GM18861 (cell line): ENCODE measurements at regions not wholly inside any gene's neighbourhood (a gene's known extent, or its start where the extent isn't known, plus 50 kb on each side); places are given as distances from the start of the nearest gene placed in this dataset.

ENCODE experiments used
- ATAC-seq: cut with Tn5 transposase; IDR thresholded peaks from one replicate; pipeline ENCODE4 v1.9.1; 2021; ENCODE audit not compliant: unreplicated experiment

DNA sequence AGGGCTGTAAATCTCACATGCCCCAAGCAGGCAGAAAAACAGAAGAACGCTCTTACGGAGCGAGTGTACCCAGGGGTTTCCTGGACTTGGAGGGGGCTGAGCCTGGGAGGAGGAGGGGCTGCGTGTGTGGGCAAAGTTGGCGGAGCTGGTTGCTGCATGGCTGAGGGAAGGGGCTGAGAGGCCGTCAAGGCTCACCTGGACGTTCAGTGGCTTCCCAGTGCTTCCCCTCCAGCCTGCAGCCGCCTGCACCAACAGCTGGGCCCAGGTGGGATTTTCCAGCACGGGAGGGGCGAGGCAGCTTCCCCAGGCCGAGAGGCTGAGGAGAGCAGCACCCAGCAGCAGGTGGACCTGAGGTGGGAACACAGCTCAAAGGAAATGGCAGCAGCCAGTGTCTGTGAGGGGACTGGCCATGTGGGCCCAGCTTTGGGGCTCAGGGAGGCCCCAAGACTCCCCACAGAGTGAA is 70.6 kb upstream of the CTDP1 start:
- no peak for ATAC-seq

DNA sequence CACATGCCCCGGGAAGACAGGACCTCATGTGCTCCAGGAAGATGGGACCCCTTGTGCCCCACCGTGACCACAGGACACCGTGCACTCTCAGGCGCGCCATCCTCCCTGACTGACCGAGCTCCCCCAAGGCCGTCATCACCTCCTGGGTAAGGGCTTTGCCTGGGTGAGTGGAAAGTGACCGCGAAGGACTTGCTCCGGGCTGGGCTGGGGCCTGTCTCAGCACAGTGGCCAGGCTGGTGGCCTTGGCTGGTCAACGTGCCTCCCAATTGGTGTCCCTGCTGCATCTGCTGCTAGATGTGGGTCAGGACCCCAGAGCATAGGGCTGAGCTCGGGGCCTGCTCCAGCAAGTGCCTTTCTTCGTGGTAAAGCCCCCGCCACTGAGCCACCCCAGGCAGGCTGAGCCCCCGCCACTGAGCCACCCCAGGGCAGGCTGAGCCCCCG is 69.7 kb upstream of the CTDP1 start:
- ATAC-seq: no peak

GRCh38 chr18:79610461-79611039 is 69.1 kb upstream of the CTDP1 start:
- no peak for ATAC-seq

DNA sequence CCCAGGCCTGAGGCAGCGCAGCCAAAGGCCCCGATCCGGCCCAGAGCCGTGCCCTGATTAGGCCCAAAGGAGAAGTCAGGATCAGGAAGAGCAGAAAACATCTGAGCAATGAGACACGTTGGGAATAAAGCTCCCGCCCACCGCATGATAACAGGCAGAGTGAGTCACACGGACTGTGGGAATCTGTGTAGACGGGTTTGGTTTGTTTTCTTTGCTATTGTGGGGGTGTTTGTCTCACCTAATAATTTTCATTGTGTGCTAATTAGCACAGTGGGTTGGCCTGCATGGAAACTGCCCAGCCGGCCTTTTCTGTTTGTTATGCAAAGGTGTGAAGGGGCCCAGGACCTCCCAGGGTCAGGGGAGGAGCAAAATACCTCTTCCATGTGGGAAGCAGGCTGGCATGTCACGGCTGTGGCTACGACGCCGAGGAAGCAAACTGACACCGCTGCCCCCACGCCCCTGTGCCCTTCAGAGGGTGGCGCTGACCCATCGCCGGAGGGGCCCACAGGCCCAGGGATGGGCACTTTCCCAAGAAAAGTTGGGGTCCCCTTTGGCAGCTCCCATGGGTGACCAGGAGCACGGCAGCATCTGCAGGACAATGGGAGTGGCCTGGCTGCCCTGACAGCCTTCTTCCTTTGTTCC is 68.4 kb upstream of the CTDP1 start:
- ATAC-seq: no peak

DNA sequence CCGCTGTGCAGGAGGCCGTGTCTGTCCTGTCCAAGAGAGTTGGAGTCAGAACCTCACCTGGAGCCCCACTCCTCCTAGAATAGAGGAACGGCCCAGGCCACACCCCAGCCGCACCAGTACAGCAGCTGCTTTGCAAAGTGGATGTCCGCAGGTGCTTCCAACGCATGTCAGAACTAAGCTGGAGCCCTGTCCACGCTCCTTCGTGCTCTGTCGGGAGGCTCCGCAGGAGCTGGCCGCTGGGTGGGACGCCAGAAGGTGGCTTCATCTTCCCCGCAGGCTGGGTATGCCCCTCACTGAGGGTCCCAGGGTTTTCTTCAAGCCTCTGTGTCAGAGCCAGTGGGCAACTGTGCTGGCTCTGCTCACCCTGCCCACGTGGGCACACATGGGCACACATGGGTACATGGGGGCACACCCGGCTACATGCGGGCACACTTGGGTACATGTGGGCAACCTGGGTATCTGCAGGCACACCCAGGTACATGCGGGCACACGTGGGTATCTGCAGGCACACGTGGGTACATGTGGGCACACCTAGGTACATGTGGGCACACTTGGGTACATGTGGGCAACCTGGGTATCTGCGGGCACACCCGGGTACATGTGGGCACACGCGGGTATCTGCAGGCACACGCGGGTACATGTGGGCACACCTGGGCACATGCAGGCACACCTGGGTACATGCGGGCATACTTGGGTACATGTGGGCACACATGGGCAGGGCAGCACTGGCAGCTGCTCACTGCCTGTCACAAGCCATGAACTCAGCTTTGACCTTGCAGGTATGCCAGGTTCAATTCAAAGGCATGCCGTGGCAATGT is 67.1 kb upstream of the CTDP1 start:
- no peak for ATAC-seq

- no peak for ATAC-seq
Observed at GRCh38 chr18:79613186-79613931, 66.2 kb upstream of the CTDP1 start.

GRCh38 chr18:79614211-79614955 is 65.2 kb upstream of the CTDP1 start:
- ATAC-seq: no peak

DNA sequence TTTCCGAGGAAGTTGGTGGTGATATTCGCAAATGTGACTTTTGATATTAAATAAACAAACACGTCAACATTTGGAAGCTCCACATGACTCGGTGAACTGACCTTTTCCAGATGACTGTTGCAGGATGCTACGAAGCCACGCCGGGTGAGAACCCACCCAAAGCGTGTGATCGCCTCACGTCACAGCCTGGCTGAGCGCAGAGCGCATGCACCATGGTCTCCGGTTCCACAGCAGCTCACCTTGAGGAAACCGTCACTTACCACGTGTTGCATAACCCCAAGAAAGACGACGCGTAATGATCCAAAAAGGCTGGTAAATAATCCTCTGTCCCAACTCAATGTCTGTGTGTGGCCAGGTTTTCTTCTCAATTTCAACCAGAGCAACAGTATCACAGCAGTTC is 64.5 kb upstream of the CTDP1 start:
- no peak for ATAC-seq

- no peak for ATAC-seq
Observed at GRCh38 chr18:79615586-79615985, 64.0 kb upstream of the CTDP1 start.

- ATAC-seq: no peak
Observed at GRCh38 chr18:79616651-79617510, 62.7 kb upstream of the CTDP1 start.

GRCh38 chr18:79617511-79618500 is 61.8 kb upstream of the CTDP1 start:
- ATAC-seq: no peak

DNA sequence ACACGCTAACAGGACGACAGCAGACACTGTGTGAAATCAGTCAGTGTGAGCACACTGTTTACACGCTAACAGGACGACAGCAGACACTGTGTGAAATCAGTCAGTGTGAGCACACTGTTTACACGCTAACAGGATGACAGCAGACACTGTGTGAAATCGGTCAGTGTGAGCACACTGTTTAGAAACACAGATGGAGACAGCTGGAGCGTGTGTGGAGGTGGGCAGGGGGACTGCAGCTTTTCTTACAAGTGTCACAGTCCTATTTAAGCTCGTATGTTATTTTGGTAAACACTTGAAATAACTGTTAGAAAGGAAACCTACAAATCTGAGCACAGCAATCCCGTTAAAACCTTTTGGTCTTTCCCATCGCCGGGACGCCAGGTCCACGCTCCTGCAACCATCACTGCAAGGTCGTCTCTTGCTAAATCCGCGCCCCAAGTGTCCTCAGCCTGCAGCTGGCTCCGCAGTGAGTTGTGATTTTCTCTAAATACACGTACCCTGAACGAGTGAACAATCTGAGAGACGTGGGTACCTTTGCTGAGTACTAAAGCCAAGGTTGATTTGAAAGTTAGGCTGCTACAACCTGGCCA is 58.9 kb upstream of the CTDP1 start:
- no peak for ATAC-seq

- ATAC-seq: no peak
Observed at GRCh38 chr18:79621501-79621900, 58.1 kb upstream of the CTDP1 start.

DNA sequence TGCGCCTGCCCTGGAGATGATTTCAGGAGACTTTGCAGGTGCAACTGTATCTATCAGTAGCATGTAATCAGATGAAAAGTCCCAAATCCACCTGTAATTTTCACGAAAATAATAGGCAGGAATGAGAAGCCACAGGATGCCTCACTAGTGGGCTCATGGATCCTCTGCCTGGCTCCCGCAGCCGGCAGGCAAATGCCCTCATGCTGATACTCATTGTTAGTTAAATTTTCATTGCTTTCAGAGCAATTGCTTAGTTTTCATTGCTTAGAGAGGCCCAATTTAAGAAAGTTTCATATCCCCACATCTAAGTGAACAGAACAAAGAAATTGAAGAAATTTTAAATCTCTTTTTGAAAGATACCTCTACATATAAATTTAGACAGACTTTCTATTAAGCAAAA is 57.6 kb upstream of the CTDP1 start:
- no peak for ATAC-seq

- peak; percentile 17 for ATAC-seq
Observed at GRCh38 chr18:79624356-79625170, 55.0 kb upstream of the CTDP1 start.

GRCh38 chr18:79625195-79625923 is 54.2 kb upstream of the CTDP1 start:
- peak; percentile 82 for ATAC-seq
